OCI-LY7 (cell line): ENCODE measurements at regions not wholly inside any gene's neighbourhood (a gene's known extent, or its start where the extent isn't known, plus 50 kb on each side); places are given as distances from the start of the nearest gene placed in this dataset.

Source experiments
- EZH2phosphoT487 ChIP-seq: fragments of 200-600 bp; sonication (generic); IDR thresholded peaks from 2 replicates; pipeline ENCODE4 v1.6.1; 2018; ENCODE audit warnings: low read depth, borderline replicate concordance, mild to moderate bottlenecking, mixed run types, antibody characterized with exemption, low read length, moderate library complexity, mixed read lengths
- TF ChIP-seq, protein P1 (sequence below): fragments of 200-600 bp; sonication (generic); conservative IDR thresholded peaks from 2 replicates; pipeline ENCODE4 v1.5.1; 2014; ENCODE audit warnings: mild to moderate bottlenecking, antibody characterized with exemption, low read length, moderate library complexity, mixed read lengths

DNA sequence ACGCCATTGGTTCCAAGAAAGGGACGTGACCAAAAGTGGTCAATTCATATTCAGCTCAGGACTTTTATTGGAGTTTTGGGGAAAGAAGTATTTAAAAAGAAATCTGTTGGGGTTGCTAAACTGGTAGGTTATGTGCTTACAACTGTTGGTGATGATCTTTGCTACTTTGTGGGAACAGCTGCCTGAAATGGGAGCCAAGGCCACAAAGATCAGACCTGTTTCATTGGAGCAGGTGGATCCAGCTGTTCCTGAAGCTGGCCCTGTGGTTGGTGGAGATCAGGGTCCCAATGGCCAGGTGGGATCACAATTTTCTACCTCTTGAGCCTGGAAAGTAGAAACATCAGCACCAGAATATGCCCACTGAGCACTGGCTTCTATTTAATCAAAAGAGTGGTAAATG is 144.5 kb downstream of the PSAT1 start:
- TF ChIP-seq, protein P1, sequence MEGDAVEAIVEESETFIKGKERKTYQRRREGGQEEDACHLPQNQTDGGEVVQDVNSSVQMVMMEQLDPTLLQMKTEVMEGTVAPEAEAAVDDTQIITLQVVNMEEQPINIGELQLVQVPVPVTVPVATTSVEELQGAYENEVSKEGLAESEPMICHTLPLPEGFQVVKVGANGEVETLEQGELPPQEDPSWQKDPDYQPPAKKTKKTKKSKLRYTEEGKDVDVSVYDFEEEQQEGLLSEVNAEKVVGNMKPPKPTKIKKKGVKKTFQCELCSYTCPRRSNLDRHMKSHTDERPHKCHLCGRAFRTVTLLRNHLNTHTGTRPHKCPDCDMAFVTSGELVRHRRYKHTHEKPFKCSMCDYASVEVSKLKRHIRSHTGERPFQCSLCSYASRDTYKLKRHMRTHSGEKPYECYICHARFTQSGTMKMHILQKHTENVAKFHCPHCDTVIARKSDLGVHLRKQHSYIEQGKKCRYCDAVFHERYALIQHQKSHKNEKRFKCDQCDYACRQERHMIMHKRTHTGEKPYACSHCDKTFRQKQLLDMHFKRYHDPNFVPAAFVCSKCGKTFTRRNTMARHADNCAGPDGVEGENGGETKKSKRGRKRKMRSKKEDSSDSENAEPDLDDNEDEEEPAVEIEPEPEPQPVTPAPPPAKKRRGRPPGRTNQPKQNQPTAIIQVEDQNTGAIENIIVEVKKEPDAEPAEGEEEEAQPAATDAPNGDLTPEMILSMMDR, result no peak
- TF ChIP-seq EZH2phosphoT487, result no peak
